ENCODE measurements at regions not wholly inside any gene's neighbourhood (a gene's known extent, or its start where the extent isn't known, plus 50 kb on each side); places are given as distances from the start of the nearest gene placed in this dataset.
"Not testable (repeated sequence)": the region's sequence is repeated elsewhere in the genome, so short reads cannot be mapped to it uniquely, and the experiment has no call there.

- intact Hi-C loops (cut with DNase I) = no loop called here
- Histone ChIP-seq H3K4me1 (no peaks in the 10 kb centered on the region), H3K4me3 (no peak overlapping the region), H3K36me3 (no peaks in the 10 kb centered on the region), H3K9me3 (no peaks in the 10 kb centered on the region), H3K9ac (ENCODE audit: low read depth in 2 of 2, low read length in 2 of 2) (no peak overlapping the region), H3K27ac (no peak overlapping the region), H3K27me3 (no peaks in the 10 kb centered on the region)
- DNase-seq = no peak
- no peak for TF ChIP-seq CTCF (IDR thresholded peaks at IDR 0.05)
These were observed 451.4 kb upstream of the NPAP1 start for GRCh38 chr15:24224161-24224560.

- H3K9me3 ChIP-seq; H3K9ac ChIP-seq (ENCODE audit: low read depth in 2 of 2, low read length in 2 of 2); H3K27ac ChIP-seq; intact Hi-C loops (cut with DNase I); DNase-seq; H3K4me1 ChIP-seq; H3K36me3 ChIP-seq; H3K4me3 ChIP-seq; H3K27me3 ChIP-seq: not testable (repeated sequence)
These were observed 446.7 kb upstream of the NPAP1 start for GRCh38 chr15:24228922-24229321.

- not testable (repeated sequence) for H3K36me3 ChIP-seq, DNase-seq
These were observed 442.4 kb upstream of the NPAP1 start for GRCh38 chr15:24233134-24233533.

GRCh38 chr15:24240580-24240979 is 435.0 kb upstream of the NPAP1 start:
- DNase-seq; H3K4me3 ChIP-seq; intact Hi-C loops (cut with DNase I): not testable (repeated sequence)

More at GRCh38 chr15:24233134-24233533, 442.4 kb upstream of the NPAP1 start:
- H3K9ac ChIP-seq (ENCODE audit: low read depth in 2 of 2, low read length in 2 of 2); H3K27ac ChIP-seq; H3K4me3 ChIP-seq; intact Hi-C loops (cut with DNase I); H3K9me3 ChIP-seq; H3K4me1 ChIP-seq; H3K27me3 ChIP-seq: not testable (repeated sequence)

GRCh38 chr15:24259106-24259505 is 416.5 kb upstream of the NPAP1 start:
- intact Hi-C loops (cut with DNase I) = not testable (repeated sequence)

More at GRCh38 chr15:24240580-24240979, 435.0 kb upstream of the NPAP1 start:
- H3K9ac ChIP-seq (ENCODE audit: low read depth in 2 of 2, low read length in 2 of 2); H3K27ac ChIP-seq; H3K27me3 ChIP-seq; H3K9me3 ChIP-seq; H3K4me1 ChIP-seq; H3K36me3 ChIP-seq: not testable (repeated sequence)

GRCh38 chr15:24260407-24260806 is 415.2 kb upstream of the NPAP1 start:
- H3K27ac ChIP-seq; intact Hi-C loops (cut with DNase I); H3K9me3 ChIP-seq; H3K4me3 ChIP-seq; DNase-seq; H3K27me3 ChIP-seq; H3K4me1 ChIP-seq; H3K9ac ChIP-seq (ENCODE audit: low read depth in 2 of 2, low read length in 2 of 2); H3K36me3 ChIP-seq: not testable (repeated sequence)

More at GRCh38 chr15:24259106-24259505, 416.5 kb upstream of the NPAP1 start:
- not testable (repeated sequence) for DNase-seq; H3K9me3 ChIP-seq; H3K36me3 ChIP-seq; H3K9ac ChIP-seq (ENCODE audit: low read depth in 2 of 2, low read length in 2 of 2); H3K4me3 ChIP-seq; H3K27ac ChIP-seq; H3K27me3 ChIP-seq; H3K4me1 ChIP-seq

- H3K36me3 ChIP-seq; DNase-seq; H3K27ac ChIP-seq; H3K4me1 ChIP-seq; H3K27me3 ChIP-seq; H3K9ac ChIP-seq (ENCODE audit: low read depth in 2 of 2, low read length in 2 of 2); intact Hi-C loops (cut with DNase I); H3K4me3 ChIP-seq; H3K9me3 ChIP-seq: not testable (repeated sequence)
These were observed 414.7 kb upstream of the NPAP1 start for GRCh38 chr15:24260854-24261253.

GRCh38 chr15:24268536-24269165 is 406.9 kb upstream of the NPAP1 start:
- H3K4me1 ChIP-seq; H3K36me3 ChIP-seq; H3K9ac ChIP-seq (ENCODE audit: low read depth in 2 of 2, low read length in 2 of 2); H3K27me3 ChIP-seq; H3K4me3 ChIP-seq; H3K9me3 ChIP-seq; intact Hi-C loops (cut with DNase I): not testable (repeated sequence)
- peak overlapping the region; percentile 40 for H3K27ac ChIP-seq
- DNase-seq = peak; percentile 71

GRCh38 chr15:24269166-24269571 is 406.4 kb upstream of the NPAP1 start:
- intact Hi-C loops (cut with DNase I) = no loop called here
- no peak for DNase-seq
- peak overlapping the region; percentile 40 for H3K27ac ChIP-seq
- peaks cover 3% of the 10 kb centered on the region for H3K4me1 ChIP-seq
- no peaks in the 10 kb centered on the region for H3K36me3 ChIP-seq
- no peak for TF ChIP-seq CTCF (IDR thresholded peaks at IDR 0.05)
- peak overlapping the region in 1 of 2 donors; percentile 38 for H3K9ac ChIP-seq (ENCODE audit: low read depth in 2 of 2, low read length in 2 of 2)
- no peaks in the 10 kb centered on the region for H3K9me3 ChIP-seq
- no peak overlapping the region for H3K4me3 ChIP-seq
- H3K27me3 ChIP-seq = no peaks in the 10 kb centered on the region

Data from colonic mucosa (tissue), 4 donors.